HG03103 (cell line): ENCODE measurements at regions not wholly inside any gene's neighbourhood (a gene's known extent, or its start where the extent isn't known, plus 50 kb on each side); places are given as distances from the start of the nearest gene placed in this dataset.

Source experiments
- ATAC-seq: cut with Tn5 transposase; IDR thresholded peaks from one replicate; pipeline ENCODE4 v1.9.1; 2021; ENCODE audit warnings: low read depth; ENCODE audit not compliant: unreplicated experiment

- no peak for ATAC-seq
These were observed 1312.3 kb upstream of the PIK3C3 start for GRCh38 chr18:40642692-40643229.

GRCh38 chr18:40631319-40631718 is 1323.7 kb upstream of the PIK3C3 start:
- ATAC-seq = no peak

- ATAC-seq = no peak
These were observed 1324.5 kb upstream of the PIK3C3 start for GRCh38 chr18:40630496-40630895.

- no peak for ATAC-seq
These were observed 1330.1 kb upstream of the PIK3C3 start for GRCh38 chr18:40624959-40625358.

GRCh38 chr18:40613721-40614120 is 1341.3 kb upstream of the PIK3C3 start:
- ATAC-seq = no peak

GRCh38 chr18:40612356-40612755 is 1342.7 kb upstream of the PIK3C3 start:
- ATAC-seq = no peak

GRCh38 chr18:40608226-40608625 is 1346.8 kb upstream of the PIK3C3 start:
- ATAC-seq = no peak

- no peak for ATAC-seq
These were observed 1347.4 kb upstream of the PIK3C3 start for GRCh38 chr18:40607542-40608148.

GRCh38 chr18:40606996-40607395 is 1348.0 kb upstream of the PIK3C3 start:
- ATAC-seq = no peak

GRCh38 chr18:40583671-40584070 is 1371.4 kb upstream of the PIK3C3 start:
- ATAC-seq = no peak

- no peak for ATAC-seq
These were observed 1372.9 kb upstream of the PIK3C3 start for GRCh38 chr18:40582105-40582504.

- ATAC-seq = no peak
These were observed 1377.1 kb upstream of the PIK3C3 start for GRCh38 chr18:40577981-40578365.

GRCh38 chr18:40577239-40577980 is 1377.6 kb upstream of the PIK3C3 start:
- ATAC-seq = no peak

- ATAC-seq = no peak
These were observed 1378.4 kb upstream of the PIK3C3 start for GRCh38 chr18:40576507-40577115.

GRCh38 chr18:40570615-40571014 is 1384.4 kb upstream of the PIK3C3 start:
- ATAC-seq = no peak

GRCh38 chr18:40569605-40570004 is 1385.4 kb upstream of the PIK3C3 start:
- ATAC-seq = no peak

- no peak for ATAC-seq
These were observed 1388.6 kb upstream of the PIK3C3 start for GRCh38 chr18:40566510-40566844.

- ATAC-seq = no peak
These were observed 1389.1 kb upstream of the PIK3C3 start for GRCh38 chr18:40565805-40566509.

GRCh38 chr18:40559556-40559955 is 1395.5 kb upstream of the PIK3C3 start:
- ATAC-seq = no peak

GRCh38 chr18:40558706-40559392 is 1396.2 kb upstream of the PIK3C3 start:
- ATAC-seq = no peak

- ATAC-seq = no peak
These were observed 1399.1 kb upstream of the PIK3C3 start for GRCh38 chr18:40555914-40556313.
